ENCODE measurements at regions not wholly inside any gene's neighbourhood (a gene's known extent, or its start where the extent isn't known, plus 50 kb on each side); places are given as distances from the start of the nearest gene placed in this dataset.

GRCh38 chr6:14731611-14732010, 514.3 kb upstream of the JARID2 start:
- TF ChIP-seq TOX (CRISPR knock-in tag; IDR thresholded peaks at IDR 0.05; ENCODE audit: borderline replicate concordance) = no peak
- TF ChIP-seq, protein P1, sequence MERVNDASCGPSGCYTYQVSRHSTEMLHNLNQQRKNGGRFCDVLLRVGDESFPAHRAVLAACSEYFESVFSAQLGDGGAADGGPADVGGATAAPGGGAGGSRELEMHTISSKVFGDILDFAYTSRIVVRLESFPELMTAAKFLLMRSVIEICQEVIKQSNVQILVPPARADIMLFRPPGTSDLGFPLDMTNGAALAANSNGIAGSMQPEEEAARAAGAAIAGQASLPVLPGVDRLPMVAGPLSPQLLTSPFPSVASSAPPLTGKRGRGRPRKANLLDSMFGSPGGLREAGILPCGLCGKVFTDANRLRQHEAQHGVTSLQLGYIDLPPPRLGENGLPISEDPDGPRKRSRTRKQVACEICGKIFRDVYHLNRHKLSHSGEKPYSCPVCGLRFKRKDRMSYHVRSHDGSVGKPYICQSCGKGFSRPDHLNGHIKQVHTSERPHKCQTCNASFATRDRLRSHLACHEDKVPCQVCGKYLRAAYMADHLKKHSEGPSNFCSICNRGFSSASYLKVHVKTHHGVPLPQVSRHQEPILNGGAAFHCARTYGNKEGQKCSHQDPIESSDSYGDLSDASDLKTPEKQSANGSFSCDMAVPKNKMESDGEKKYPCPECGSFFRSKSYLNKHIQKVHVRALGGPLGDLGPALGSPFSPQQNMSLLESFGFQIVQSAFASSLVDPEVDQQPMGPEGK (CRISPR knock-in tag; IDR thresholded peaks at IDR 0.05; ENCODE audit: borderline replicate concordance) = no peak
- TF ChIP-seq ESRRG (CRISPR knock-in tag; IDR thresholded peaks at IDR 0.05) = no peak
- TF ChIP-seq ISL1 (CRISPR knock-in tag; IDR thresholded peaks at IDR 0.05) = no peak
- TF ChIP-seq BACH2 (CRISPR knock-in tag; IDR thresholded peaks at IDR 0.05; ENCODE audit: borderline replicate concordance) = no peak
- TF ChIP-seq ZFP3 (CRISPR knock-in tag; IDR thresholded peaks at IDR 0.05) = no peak
- TF ChIP-seq OSR1 (CRISPR knock-in tag; IDR thresholded peaks at IDR 0.05) = no peak
- TF ChIP-seq GLIS3 (CRISPR knock-in tag; IDR thresholded peaks at IDR 0.05) = no peak
- TF ChIP-seq ZC3H10 (CRISPR knock-in tag; IDR thresholded peaks at IDR 0.05) = no peak
- TF ChIP-seq ZNF70 (CRISPR knock-in tag; IDR thresholded peaks at IDR 0.05) = no peak
- TF ChIP-seq ZFP30 (CRISPR knock-in tag; IDR thresholded peaks at IDR 0.05) = no peak
- no peak for TF ChIP-seq CSDC2 (CRISPR knock-in tag; IDR thresholded peaks at IDR 0.05)
- TF ChIP-seq, protein P2, sequence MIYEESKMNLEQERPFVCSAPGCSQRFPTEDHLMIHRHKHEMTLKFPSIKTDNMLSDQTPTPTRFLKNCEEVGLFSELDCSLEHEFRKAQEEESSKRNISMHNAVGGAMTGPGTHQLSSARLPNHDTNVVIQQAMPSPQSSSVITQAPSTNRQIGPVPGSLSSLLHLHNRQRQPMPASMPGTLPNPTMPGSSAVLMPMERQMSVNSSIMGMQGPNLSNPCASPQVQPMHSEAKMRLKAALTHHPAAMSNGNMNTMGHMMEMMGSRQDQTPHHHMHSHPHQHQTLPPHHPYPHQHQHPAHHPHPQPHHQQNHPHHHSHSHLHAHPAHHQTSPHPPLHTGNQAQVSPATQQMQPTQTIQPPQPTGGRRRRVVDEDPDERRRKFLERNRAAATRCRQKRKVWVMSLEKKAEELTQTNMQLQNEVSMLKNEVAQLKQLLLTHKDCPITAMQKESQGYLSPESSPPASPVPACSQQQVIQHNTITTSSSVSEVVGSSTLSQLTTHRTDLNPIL (CRISPR knock-in tag; IDR thresholded peaks at IDR 0.05; ENCODE audit: low read depth) = no peak
- TF ChIP-seq ZNF565 (CRISPR knock-in tag; conservative IDR thresholded peaks at IDR 0.05; ENCODE audit: low read depth) = no peak
- TF ChIP-seq, protein P3, sequence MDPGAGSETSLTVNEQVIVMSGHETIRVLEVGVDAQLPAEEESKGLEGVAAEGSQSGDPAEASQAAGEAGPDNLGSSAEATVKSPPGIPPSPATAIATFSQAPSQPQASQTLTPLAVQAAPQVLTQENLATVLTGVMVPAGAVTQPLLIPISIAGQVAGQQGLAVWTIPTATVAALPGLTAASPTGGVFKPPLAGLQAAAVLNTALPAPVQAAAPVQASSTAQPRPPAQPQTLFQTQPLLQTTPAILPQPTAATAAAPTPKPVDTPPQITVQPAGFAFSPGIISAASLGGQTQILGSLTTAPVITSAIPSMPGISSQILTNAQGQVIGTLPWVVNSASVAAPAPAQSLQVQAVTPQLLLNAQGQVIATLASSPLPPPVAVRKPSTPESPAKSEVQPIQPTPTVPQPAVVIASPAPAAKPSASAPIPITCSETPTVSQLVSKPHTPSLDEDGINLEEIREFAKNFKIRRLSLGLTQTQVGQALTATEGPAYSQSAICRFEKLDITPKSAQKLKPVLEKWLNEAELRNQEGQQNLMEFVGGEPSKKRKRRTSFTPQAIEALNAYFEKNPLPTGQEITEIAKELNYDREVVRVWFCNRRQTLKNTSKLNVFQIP (CRISPR knock-in tag; IDR thresholded peaks at IDR 0.05; ENCODE audit: borderline replicate concordance, low read depth) = no peak
- no peak for TF ChIP-seq RARB (CRISPR knock-in tag; IDR thresholded peaks at IDR 0.05)
- TF ChIP-seq ZNF8 (CRISPR knock-in tag; IDR thresholded peaks at IDR 0.05) = no peak
- TF ChIP-seq SNAI2 (CRISPR knock-in tag; IDR thresholded peaks at IDR 0.05) = no peak
- TF ChIP-seq ARNTL (CRISPR knock-in tag; IDR thresholded peaks at IDR 0.05; ENCODE audit: borderline replicate concordance, low read depth) = no peak
- ATAC-seq = no peak

DNA sequence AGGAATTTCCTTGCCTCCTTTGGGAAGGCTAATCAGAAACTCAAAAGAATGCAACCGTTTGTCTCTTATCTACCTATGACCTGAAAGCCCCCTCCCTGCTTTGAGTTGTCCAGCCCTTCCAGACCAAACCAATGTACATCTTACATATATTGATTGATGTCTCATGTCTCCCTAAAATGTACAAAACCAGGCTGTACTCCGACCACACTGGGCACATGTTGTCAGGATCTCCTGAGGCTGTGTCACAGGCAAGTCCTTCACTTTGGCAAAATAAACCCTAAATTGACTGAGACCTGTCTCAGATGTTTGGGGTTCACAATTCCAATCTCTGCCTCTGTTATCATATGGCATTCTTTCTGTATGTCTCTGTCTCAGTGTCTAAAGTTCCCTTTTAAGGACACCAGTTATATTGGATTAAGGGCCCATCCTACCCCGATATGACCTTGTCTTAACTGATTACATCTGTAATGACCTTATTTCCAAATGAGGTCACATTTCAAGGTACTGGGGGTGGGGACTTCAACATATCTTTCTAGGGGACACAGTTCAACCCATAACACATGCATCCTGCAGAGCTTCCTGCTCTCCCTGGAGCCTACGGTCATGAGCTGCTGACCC, 513.5 kb upstream of the JARID2 start:
- ATAC-seq = no peak

More for the DNA sequence above, 513.5 kb upstream of the JARID2 start:
- TF ChIP-seq, protein P4, sequence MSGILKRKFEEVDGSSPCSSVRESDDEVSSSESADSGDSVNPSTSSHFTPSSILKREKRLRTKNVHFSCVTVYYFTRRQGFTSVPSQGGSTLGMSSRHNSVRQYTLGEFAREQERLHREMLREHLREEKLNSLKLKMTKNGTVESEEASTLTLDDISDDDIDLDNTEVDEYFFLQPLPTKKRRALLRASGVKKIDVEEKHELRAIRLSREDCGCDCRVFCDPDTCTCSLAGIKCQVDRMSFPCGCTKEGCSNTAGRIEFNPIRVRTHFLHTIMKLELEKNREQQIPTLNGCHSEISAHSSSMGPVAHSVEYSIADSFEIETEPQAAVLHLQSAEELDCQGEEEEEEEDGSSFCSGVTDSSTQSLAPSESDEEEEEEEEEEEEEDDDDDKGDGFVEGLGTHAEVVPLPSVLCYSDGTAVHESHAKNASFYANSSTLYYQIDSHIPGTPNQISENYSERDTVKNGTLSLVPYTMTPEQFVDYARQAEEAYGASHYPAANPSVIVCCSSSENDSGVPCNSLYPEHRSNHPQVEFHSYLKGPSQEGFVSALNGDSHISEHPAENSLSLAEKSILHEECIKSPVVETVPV (CRISPR knock-in tag; IDR thresholded peaks at IDR 0.05) = no peak
- TF ChIP-seq SNAI2 (CRISPR knock-in tag; IDR thresholded peaks at IDR 0.05) = no peak
- no peak for TF ChIP-seq BACH2 (CRISPR knock-in tag; IDR thresholded peaks at IDR 0.05; ENCODE audit: borderline replicate concordance)
- no peak for TF ChIP-seq ZFP30 (CRISPR knock-in tag; IDR thresholded peaks at IDR 0.05)
- TF ChIP-seq ZFP3 (CRISPR knock-in tag; IDR thresholded peaks at IDR 0.05) = no peak
- TF ChIP-seq ARNTL (CRISPR knock-in tag; IDR thresholded peaks at IDR 0.05; ENCODE audit: borderline replicate concordance, low read depth) = no peak
- TF ChIP-seq, protein P2 (CRISPR knock-in tag; IDR thresholded peaks at IDR 0.05; ENCODE audit: low read depth) = no peak
- TF ChIP-seq ESRRG (CRISPR knock-in tag; IDR thresholded peaks at IDR 0.05) = no peak
- TF ChIP-seq ZNF565 (CRISPR knock-in tag; conservative IDR thresholded peaks at IDR 0.05; ENCODE audit: low read depth) = no peak
- TF ChIP-seq, protein P3 (CRISPR knock-in tag; IDR thresholded peaks at IDR 0.05; ENCODE audit: borderline replicate concordance, low read depth) = no peak
- no peak for TF ChIP-seq ISL1 (CRISPR knock-in tag; IDR thresholded peaks at IDR 0.05)
- no peak for TF ChIP-seq CSDC2 (CRISPR knock-in tag; IDR thresholded peaks at IDR 0.05)
- no peak for TF ChIP-seq ZNF8 (CRISPR knock-in tag; IDR thresholded peaks at IDR 0.05)
